ENCODE measurements at regions not wholly inside any gene's neighbourhood (a gene's known extent, or its start where the extent isn't known, plus 50 kb on each side); places are given as distances from the start of the nearest gene placed in this dataset.

DNA sequence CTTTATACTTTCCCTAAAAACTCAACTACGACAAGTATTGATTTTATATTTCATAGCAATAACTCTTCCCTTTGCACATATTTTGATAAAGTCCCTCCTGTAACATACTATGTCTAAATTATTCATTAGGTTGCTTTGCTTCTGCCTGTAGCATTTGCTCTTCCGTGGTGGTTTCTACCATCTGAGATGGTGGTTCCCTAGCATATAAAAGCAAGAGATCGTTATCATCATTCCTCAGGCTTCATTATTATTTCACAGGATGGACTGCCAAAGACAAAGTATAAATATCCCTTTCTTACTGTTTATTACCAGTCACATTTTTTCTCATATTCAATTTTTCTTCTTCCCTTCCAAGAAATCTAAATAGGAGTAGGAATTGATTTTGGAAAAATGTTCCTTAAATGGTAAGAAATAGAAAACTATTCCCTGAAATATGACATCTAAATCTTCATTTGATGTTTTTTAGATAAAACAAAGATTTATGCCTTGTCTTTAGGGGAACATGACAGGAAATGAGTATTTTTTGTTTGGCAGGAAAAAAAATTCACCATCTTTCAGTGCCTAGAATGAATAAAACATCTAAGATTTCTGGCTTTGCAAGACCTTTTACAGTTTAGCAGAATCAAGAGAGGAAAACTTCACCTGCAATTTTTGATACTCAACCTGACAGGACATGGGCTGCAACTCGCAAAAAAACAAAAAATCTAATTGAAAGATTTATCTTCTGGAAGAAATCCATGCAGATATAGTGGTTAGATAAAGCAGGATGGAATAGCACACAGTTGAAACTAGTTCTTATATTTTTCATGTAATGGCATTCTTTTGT, 340.0 kb downstream of the SPRY2 start:
- Histone ChIP-seq H3K4me3 (no peak overlapping the region), H3K4me1 (no peaks in the 10 kb centered on the region), H3K27me3 (no peaks in the 10 kb centered on the region), H3K9me3 (no peaks in the 10 kb centered on the region), H3K27ac (no peak overlapping the region), H3K36me3 (replicated peaks in 1 of 2; ENCODE audit: insufficient read depth in 1 of 2, low read depth in 2 of 2) (no peaks in the 10 kb centered on the region)
- ATAC-seq (no peak), DNase-seq (no peak)
- TF ChIP-seq POLR2A (IDR thresholded peaks at IDR 0.05): no peak
- TF ChIP-seq, protein P1, sequence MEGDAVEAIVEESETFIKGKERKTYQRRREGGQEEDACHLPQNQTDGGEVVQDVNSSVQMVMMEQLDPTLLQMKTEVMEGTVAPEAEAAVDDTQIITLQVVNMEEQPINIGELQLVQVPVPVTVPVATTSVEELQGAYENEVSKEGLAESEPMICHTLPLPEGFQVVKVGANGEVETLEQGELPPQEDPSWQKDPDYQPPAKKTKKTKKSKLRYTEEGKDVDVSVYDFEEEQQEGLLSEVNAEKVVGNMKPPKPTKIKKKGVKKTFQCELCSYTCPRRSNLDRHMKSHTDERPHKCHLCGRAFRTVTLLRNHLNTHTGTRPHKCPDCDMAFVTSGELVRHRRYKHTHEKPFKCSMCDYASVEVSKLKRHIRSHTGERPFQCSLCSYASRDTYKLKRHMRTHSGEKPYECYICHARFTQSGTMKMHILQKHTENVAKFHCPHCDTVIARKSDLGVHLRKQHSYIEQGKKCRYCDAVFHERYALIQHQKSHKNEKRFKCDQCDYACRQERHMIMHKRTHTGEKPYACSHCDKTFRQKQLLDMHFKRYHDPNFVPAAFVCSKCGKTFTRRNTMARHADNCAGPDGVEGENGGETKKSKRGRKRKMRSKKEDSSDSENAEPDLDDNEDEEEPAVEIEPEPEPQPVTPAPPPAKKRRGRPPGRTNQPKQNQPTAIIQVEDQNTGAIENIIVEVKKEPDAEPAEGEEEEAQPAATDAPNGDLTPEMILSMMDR (IDR thresholded peaks at IDR 0.05): no peak
- intact Hi-C loops (cut with DNase I): no loop called here
- 59 to 65% methylated on average over 4 of the region's 4 CpGs for WGBS, 2 donors

DNA sequence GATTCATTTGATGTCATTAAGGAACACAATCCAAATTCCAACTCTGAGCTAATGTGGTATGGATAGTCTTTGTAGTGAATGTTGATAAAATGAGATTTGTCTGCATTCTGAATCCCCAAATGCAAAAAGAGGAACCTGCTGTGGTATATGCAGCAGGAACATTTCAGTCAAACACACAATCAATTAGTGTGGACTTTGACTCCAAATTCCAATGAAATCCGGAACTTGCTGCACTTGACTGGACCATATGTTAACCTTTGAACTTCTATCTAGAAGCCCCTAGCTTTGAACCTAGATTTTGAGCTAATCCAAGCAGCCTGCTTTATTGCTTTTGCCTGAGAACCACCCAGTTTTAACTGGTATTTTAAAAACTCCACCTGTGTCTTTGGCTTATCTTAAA, 341.3 kb downstream of the SPRY2 start:
- ATAC-seq: no peak
- H3K9me3 ChIP-seq: no peaks in the 10 kb centered on the region
- H3K4me1 ChIP-seq: no peaks in the 10 kb centered on the region
- intact Hi-C loops (cut with DNase I): no loop called here
- DNase-seq: no peak
- 9 to 14% methylated on average over 1 of the region's 1 CpG for WGBS, 2 donors
- no peak overlapping the region for H3K27ac ChIP-seq
- no peaks in the 10 kb centered on the region for H3K36me3 ChIP-seq (replicated peaks in 1 of 2; ENCODE audit: insufficient read depth in 1 of 2, low read depth in 2 of 2)
- TF ChIP-seq, protein P1 (IDR thresholded peaks at IDR 0.05): no peak
- TF ChIP-seq POLR2A (IDR thresholded peaks at IDR 0.05): no peak
- no peaks in the 10 kb centered on the region for H3K27me3 ChIP-seq
- H3K4me3 ChIP-seq: no peak overlapping the region

DNA sequence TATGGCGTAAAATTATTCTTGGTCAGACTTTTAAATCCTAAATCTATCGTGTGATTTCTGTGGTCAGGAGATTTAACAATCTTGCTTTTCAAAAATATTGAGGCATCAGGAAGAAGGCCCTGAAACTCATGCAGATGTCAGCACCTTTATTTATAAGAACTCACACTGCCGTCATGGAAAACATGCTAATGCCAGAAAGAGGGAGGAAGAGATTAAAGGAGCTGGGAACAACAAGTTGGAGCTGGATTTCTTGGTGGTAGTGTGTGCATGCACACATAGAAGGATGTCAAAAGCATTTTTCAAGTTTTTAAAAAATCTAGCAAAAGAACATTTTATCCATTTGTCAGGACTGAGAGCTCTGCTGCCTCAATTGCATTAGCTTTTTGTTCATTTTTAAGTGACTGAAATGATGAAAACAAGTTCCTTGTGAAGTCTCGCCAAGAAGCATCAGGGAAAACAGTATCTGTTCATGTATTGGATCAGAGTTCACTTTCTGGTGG, 342.5 kb downstream of the SPRY2 start:
- no peak for DNase-seq

DNA sequence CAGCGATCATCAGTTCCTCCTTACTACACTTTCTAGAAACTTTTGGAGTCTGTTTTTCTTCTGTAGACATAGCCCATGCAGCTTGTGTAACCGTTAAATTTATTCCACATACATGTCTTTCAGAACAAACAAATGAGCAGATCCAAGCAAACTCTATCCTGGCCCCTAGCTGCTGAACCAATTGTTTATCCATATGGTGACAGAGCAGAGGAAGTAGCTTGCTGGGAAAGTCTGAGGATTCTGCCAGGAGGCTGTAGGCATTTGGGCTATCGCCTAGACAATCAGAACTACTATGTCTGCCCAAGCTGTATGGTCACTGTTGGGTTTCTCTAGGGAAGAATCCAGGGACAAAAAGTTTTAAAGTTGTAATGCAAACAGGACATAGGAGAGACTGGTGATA, 343.7 kb downstream of the SPRY2 start:
- H3K36me3 ChIP-seq (replicated peaks in 1 of 2; ENCODE audit: insufficient read depth in 1 of 2, low read depth in 2 of 2): no peaks in the 10 kb centered on the region
- H3K27ac ChIP-seq: no peak overlapping the region
- DNase-seq (no peak), ATAC-seq (no peak)
- no peaks in the 10 kb centered on the region for H3K4me1 ChIP-seq
- no peak for TF ChIP-seq POLR2A (IDR thresholded peaks at IDR 0.05)
- TF ChIP-seq, protein P1 (IDR thresholded peaks at IDR 0.05): no peak
- no peaks in the 10 kb centered on the region for H3K9me3 ChIP-seq
- intact Hi-C loops (cut with DNase I): no loop called here
- H3K4me3 ChIP-seq: no peak overlapping the region
- WGBS, 2 donors: 51 to 55% methylated on average over 3 of the region's 3 CpGs
- H3K27me3 ChIP-seq: no peaks in the 10 kb centered on the region

More for the DNA sequence above, 342.5 kb downstream of the SPRY2 start:
- intact Hi-C loops (cut with DNase I): no loop called here
- no peak overlapping the region for H3K4me3 ChIP-seq
- WGBS, 2 donors: 82 to 86% methylated on average over 4 of the region's 4 CpGs
- H3K36me3 ChIP-seq (replicated peaks in 1 of 2; ENCODE audit: insufficient read depth in 1 of 2, low read depth in 2 of 2): no peaks in the 10 kb centered on the region
- no peaks in the 10 kb centered on the region for H3K9me3 ChIP-seq
- TF ChIP-seq, protein P1 (IDR thresholded peaks at IDR 0.05): no peak
- TF ChIP-seq POLR2A (IDR thresholded peaks at IDR 0.05): no peak
- no peaks in the 10 kb centered on the region for H3K27me3 ChIP-seq
- ATAC-seq: no peak
- H3K27ac ChIP-seq: no peak overlapping the region
- H3K4me1 ChIP-seq: no peaks in the 10 kb centered on the region

DNA sequence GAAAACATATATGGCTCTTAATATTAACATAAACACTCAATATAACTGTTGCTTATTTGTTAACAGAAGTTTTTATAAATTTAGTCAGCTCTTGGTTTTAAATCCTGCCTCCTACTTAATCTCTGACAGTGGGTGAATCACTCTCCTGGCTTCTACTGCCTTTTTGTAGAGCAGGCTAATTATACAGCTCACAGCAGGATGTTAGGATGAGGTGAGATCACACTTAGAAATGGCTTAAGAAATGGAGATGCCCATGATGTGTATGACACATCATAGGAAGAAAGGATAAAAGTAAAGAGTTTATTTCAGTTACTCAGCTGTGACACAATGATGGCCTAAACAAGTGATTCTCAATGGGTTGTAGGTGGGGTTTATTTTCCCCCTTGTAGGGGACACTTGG, 345.6 kb downstream of the SPRY2 start:
- no peaks in the 10 kb centered on the region for H3K4me1 ChIP-seq
- no peak for DNase-seq
- ATAC-seq: no peak

More for the DNA sequence above, 345.6 kb downstream of the SPRY2 start:
- Histone ChIP-seq H3K27ac (no peak overlapping the region), H3K4me3 (no peak overlapping the region), H3K27me3 (no peaks in the 10 kb centered on the region), H3K9me3 (no peaks in the 10 kb centered on the region), H3K36me3 (replicated peaks in 1 of 2; ENCODE audit: insufficient read depth in 1 of 2, low read depth in 2 of 2) (no peaks in the 10 kb centered on the region)
- no peak for TF ChIP-seq POLR2A (IDR thresholded peaks at IDR 0.05)
- TF ChIP-seq, protein P1 (IDR thresholded peaks at IDR 0.05): no peak
- intact Hi-C loops (cut with DNase I): no loop called here
